ENCODE measurements at regions not wholly inside any gene's neighbourhood (a gene's known extent, or its start where the extent isn't known, plus 50 kb on each side); places are given as distances from the start of the nearest gene placed in this dataset.

- no peak for TF ChIP-seq POLR2AphosphoS5 (IDR thresholded peaks at IDR 0.05)
- TF ChIP-seq CTCF (IDR thresholded peaks at IDR 0.05): no peak
- no peak for TF ChIP-seq POLR2A (IDR thresholded peaks at IDR 0.05)
- no peak for TF ChIP-seq EP300 (IDR thresholded peaks at IDR 0.05; ENCODE audit: low read depth)
- Histone ChIP-seq H3K4me3 (no peak overlapping the region), H3K4me1 (no peaks in the 10 kb centered on the region), H3K27me3 (no peaks in the 10 kb centered on the region), H3K27ac (no peak overlapping the region), H3K36me3 (no peaks in the 10 kb centered on the region), H3K9me3 (no peaks in the 10 kb centered on the region)
- in situ Hi-C loops (cut with MboI; ENCODE audit: low pct_ligation_motif_present in 1 of 4, low pct_unique_long_range_greater_than_20kb in 1 of 4, low sequenced_read_pairs in 3 of 4): no loop called here
- 60 to 87% methylated on average over 1 of the region's 1 CpG for WGBS, 2 donors (ENCODE audit: low coverage in 1 of 2)
- DNase-seq: no peak
- intact Hi-C loops (cut with DNase I; ENCODE audit: low total_unique reads): no loop called here
These were observed 170.3 kb downstream of the MOBP start for GRCh38 chr3:39637807-39638206.

DNA sequence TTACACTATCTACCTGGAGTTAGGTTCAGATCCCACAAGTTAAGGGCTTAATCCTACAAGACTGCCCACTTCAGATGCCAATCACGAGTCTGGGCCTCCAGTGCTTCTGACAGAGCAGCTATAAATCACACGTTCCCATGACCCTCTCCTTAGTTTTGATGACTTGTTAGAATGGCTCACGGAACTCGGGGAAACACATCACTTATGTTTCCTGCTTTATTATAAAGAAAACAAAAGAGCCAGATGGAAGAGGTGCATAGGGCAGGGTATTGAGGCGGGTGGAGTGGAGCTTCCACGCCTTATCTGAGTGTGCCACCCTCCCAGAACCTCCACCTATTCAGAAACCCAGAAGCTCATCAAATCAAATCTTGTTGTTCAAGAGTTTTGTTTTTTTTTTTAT lies 170.8 kb downstream of the MOBP start:
- TF ChIP-seq POLR2AphosphoS5 (IDR thresholded peaks at IDR 0.05) (no peak), EP300 (IDR thresholded peaks at IDR 0.05; ENCODE audit: low read depth) (no peak), POLR2A (IDR thresholded peaks at IDR 0.05) (no peak), CTCF (IDR thresholded peaks at IDR 0.05) (no peak)
- H3K36me3 ChIP-seq: no peaks in the 10 kb centered on the region
- WGBS, 2 donors (ENCODE audit: low coverage in 1 of 2): 69 to 70% methylated on average over 4 to 6 of the region's 6 CpGs
- no peaks in the 10 kb centered on the region for H3K27me3 ChIP-seq
- intact Hi-C loops (cut with DNase I; ENCODE audit: low total_unique reads) (no loop called here), in situ Hi-C loops (cut with MboI; ENCODE audit: low pct_ligation_motif_present in 1 of 4, low pct_unique_long_range_greater_than_20kb in 1 of 4, low sequenced_read_pairs in 3 of 4) (no loop called here)
- no peak for DNase-seq
- H3K4me3 ChIP-seq: no peak overlapping the region
- no peak overlapping the region for H3K27ac ChIP-seq
- no peaks in the 10 kb centered on the region for H3K9me3 ChIP-seq
- H3K4me1 ChIP-seq: no peaks in the 10 kb centered on the region

GRCh38 chr3:39639344-39640236 lies 169.8 kb upstream of the MYRIP start:
- Histone ChIP-seq H3K27ac (no peak overlapping the region), H3K4me1 (no peaks in the 10 kb centered on the region), H3K9me3 (no peaks in the 10 kb centered on the region), H3K4me3 (no peak overlapping the region), H3K27me3 (no peaks in the 10 kb centered on the region), H3K36me3 (no peaks in the 10 kb centered on the region)
- 49 to 58% methylated on average over 5 of the region's 5 CpGs for WGBS, 2 donors (ENCODE audit: low coverage in 1 of 2)
- intact Hi-C loops (cut with DNase I; ENCODE audit: low total_unique reads): no loop called here
- DNase-seq: no peak
- TF ChIP-seq EP300 (IDR thresholded peaks at IDR 0.05; ENCODE audit: low read depth): no peak
- no peak for TF ChIP-seq CTCF (IDR thresholded peaks at IDR 0.05)
- no peak for TF ChIP-seq POLR2AphosphoS5 (IDR thresholded peaks at IDR 0.05)
- TF ChIP-seq POLR2A (IDR thresholded peaks at IDR 0.05): no peak
- in situ Hi-C loops (cut with MboI; ENCODE audit: low pct_ligation_motif_present in 1 of 4, low pct_unique_long_range_greater_than_20kb in 1 of 4, low sequenced_read_pairs in 3 of 4): no loop called here

GRCh38 chr3:39641274-39641673 lies 168.1 kb upstream of the MYRIP start:
- 63 to 76% methylated on average over 4 of the region's 4 CpGs for WGBS, 2 donors (ENCODE audit: low coverage in 1 of 2)
- no peak overlapping the region for H3K4me3 ChIP-seq
- DNase-seq: no peak
- no peaks in the 10 kb centered on the region for H3K36me3 ChIP-seq
- intact Hi-C loops (cut with DNase I; ENCODE audit: low total_unique reads) (no loop called here), in situ Hi-C loops (cut with MboI; ENCODE audit: low pct_ligation_motif_present in 1 of 4, low pct_unique_long_range_greater_than_20kb in 1 of 4, low sequenced_read_pairs in 3 of 4) (no loop called here)
- TF ChIP-seq CTCF (IDR thresholded peaks at IDR 0.05) (no peak), POLR2AphosphoS5 (IDR thresholded peaks at IDR 0.05) (no peak), POLR2A (IDR thresholded peaks at IDR 0.05) (no peak), EP300 (IDR thresholded peaks at IDR 0.05; ENCODE audit: low read depth) (no peak)
- no peaks in the 10 kb centered on the region for H3K4me1 ChIP-seq
- no peak overlapping the region for H3K27ac ChIP-seq
- no peaks in the 10 kb centered on the region for H3K27me3 ChIP-seq
- H3K9me3 ChIP-seq: no peaks in the 10 kb centered on the region
